Brain pericyte (primary cell): ENCODE measurements at regions not wholly inside any gene's neighbourhood (a gene's known extent, or its start where the extent isn't known, plus 50 kb on each side); places are given as distances from the start of the nearest gene placed in this dataset.

ENCODE experiments used
- DNase-seq: peaks from one replicate; pipeline ENCODE4 v3.0.0-alpha.2; 2012; ENCODE audit warnings: low read depth, low spot score

DNA sequence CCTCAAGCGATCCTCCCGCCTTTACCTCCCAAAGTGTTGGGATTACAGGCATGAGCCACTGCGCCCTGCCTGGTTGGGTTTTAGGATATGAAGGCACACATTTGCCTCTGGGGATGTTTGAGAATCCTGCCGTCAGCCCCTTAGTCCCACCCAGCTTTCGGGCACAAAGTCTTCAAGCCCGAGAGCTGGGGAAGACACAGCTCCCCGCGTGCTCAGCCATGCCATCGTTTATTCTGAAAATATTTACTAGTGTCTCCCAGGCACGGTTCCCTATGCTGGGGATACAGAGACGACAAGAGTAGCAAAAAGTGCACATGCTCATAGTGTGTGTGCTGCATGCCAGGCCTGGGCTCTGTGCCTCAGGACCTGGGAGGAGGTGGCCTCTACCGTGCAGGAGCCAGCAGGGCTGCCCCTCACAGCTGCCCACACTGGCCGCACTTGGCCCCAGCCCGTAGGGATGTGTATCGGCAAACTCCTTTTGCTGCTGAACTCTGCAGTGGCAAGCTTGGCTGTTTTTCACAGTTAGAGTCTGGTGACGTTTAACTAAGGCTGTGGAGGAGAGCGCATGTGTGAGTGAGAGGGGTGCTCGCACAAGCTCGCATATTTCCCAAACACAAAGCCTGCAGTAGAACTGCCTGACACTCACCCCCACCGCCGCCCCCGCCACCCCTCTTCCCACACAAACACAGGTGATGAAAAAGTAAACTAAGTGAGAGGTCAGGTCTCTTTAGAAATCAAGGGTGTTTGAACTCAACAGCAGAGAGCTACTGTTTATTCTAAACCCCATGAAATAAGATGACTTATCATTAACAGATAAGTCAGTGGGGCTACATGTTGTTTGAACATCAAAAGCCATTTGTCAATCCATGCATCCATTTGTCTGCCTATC is 266.4 kb downstream of the MRTFB start:
- no peak for DNase-seq

DNA sequence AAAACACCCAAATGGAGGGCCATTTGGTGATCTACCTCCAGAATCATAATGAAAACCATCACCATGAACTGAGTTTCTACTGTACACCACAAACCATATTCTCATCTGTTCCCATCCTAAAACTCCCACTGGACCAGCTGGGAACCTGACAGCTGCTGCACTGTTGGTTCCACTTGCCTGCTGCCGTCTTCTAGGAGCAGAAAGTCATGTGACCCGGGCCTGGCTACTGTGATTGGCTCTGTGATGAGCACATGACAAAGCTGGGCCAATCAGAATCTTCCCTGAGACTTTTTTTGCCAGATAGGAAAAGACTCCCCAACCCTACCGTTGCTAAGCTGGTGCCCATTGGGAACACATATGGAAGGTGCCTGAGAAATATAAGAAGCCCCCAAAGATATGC is 264.2 kb downstream of the MRTFB start:
- no peak for DNase-seq

DNA sequence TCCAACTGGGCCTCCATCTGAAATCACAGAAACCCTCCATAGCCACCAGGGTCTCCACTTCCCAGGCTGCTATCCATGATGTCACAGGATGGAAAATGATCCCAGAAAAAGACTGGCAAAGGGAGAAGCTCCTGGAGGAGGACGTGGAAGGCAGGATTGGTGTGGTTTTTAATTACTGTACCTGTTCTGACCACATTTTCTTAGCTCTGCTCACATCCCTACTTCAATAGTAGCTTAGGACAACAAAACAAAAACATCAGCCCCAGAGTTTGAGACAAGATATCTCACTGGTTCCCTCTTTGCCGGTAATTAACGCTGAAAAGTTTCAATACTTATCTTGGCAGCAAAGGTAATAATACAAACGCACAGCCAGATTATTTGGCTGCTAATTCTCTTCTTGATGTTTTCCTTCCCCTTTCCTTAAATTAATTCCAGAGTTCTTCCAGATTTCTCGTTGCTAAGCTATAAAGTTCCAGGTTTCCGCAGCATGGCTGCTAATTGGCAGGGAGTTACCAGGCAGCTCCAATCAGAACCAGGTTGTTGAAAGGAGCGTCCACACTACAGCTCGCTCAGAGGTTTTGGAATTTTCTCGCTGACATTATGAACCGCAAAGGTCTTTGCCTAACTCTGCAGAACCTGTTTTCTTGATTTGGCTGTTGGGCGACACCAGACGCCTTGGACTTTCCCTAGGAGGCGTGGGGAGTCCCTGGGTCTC is 263.4 kb downstream of the MRTFB start:
- no peak for DNase-seq

DNA sequence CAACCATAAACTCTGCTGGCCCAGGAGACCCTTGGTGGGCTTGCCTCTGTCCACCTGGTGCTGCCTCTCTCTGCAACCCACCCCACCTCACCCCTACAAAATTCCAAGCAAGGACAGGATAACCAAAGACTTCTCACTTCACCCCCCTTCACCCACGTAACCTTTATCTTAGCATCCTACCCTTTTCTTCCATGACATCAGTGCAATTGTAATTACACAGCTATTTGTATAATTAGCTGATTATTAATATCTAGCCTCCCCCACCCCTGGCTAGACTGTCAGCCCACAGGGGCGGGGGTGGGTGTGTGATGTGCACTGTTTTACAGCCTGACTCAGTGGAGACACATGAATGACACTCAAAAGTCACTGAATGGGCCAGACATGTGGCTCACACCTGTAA is 262.2 kb downstream of the MRTFB start:
- DNase-seq = no peak

DNA sequence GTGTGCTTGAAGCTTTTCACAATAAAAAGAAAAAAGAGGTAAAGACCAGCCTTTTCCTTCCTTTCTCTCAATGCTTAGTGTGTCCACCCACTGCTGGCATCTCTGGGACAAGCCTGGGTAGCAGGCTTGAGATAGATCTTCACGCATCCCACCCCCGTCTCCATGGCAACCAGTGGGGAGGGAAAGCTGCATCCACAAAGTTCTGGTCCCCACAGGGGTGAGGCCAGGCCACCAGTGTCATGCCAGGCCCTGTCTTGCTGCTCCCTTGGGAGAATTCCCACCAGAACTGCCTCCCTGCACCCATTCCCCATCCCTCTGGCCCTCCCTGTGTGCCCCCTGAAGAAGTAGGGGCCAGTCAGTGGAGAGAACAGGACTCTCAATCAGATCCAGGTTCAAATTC is 259.9 kb downstream of the MRTFB start:
- no peak for DNase-seq

DNA sequence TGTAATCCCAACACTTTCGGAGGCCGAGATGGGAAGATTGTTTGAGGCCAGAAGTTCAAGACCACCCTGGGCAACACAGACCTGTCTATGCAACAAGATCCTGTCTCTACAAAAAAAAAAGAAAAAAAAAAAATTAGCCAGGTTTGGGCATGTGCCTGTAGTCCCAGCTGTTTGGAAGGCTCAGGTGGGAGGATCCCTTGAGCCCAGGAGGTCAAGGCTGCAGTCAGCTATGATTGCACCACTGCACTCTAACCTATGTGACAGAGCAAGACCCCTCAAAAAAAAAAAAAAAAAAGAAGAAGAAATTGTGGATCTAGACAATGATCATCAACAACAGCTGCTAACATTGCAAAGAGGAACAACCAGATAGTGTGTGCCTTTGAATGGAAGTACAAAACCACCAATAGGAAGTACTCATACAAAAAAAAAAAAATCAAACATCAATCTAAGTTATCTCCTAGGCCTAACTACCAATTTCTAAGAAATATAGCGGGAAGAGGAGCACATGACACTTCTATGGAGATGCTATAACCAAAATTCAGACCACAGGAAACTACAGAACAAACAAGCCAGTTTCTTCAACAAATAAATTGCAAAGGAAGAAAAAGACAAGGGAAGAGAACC is 258.7 kb downstream of the MRTFB start:
- no peak for DNase-seq

DNA sequence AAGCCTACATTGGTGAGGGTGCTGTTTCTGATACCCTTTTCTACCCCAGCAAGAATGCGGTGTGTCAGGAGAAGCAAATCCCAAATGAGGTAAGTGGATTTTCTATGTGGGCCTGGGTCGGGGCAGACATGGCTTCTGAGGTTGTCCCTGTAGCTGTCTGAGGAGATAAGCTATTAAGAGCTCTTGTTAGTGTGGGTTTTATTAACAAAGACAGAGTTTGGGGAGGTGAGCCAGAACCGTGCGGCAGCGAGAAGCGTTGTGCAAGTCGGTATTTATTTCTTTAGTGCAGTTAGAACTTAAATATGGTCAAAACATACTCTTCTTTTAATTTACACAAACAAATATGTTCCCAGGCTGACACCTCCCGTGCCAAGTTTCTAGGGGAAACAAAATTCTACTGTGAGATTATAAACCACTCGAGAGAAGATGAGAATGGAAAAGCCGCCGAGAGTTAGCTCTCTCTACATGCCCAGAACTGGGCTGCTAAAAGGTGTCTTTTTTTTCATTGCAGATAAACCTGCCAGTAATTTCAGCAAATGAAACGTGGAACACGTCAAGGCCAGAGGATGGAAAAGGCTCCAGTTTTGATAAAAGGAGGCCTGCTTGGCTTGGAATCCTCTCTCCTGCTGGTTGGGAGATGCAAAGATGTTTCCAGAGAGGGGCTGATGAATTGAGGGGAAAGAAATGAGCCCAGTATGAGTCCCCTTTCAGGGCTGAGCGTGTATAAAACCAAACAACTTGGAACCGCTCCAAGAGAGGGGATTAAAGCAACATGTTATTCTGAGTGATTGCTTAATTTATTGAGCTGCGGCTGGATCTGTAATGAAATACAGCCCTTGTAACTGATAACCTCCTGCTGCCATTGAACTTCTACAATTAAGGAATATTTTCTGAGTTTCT is 254.6 kb downstream of the MRTFB start:
- no peak for DNase-seq

DNA sequence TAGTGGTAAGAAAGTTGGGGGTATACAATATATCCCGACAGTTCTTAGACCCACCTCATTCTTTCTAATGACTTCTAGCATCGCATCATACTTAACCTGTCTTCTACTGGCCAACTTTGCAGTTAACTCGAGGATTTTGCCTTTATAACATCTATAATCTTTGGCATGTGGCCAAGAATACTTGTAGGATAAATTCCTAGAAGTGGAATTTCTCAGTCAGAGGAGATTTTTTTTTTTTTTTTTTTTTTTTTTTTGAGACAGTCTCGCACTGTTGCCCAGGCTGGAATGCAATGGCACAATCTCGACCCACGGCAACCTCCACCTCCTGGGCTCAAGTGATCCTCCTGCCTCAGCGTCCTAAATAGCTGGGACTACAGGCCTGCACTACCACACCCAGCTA is 253.5 kb downstream of the MRTFB start:
- DNase-seq = no peak

DNA sequence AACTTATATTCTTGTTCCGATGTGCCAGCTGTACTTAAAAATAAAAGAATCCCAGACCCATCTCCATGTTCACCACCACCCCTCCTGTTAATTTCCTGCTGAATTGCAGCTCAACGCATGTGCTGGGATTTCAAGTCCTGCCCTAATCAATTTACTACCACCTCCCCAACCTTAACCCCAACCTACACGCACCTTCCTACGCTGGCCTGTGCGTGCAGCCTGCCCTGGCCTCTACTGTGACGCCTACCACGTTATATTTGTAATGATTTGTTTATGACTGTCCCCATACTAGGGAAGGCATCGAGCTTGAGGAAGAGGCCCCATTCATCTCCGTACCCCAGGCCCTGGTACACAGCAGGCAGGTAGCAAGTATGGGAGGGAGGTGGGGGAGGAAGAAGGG is 251.1 kb downstream of the MRTFB start:
- DNase-seq = no peak

DNA sequence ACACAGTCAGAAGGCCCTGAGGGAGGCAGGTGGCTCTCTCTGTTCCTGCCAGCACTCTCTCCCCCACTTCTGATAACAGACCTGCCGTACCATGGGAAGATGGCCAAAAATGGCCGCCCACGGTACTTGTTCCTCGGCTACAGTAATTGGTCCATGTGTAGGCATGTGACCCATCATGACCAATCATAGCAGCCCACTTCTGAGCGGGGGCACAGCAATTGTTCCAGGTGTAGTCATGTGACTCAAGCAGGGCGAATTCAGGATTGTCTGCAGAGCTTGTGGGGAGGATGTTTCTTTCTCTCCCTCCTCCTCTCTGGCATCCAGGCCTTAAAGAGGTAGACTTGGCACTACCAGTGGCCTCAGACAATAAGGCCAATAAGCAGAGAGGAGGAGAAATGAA is 250.4 kb downstream of the MRTFB start:
- no peak for DNase-seq

DNA sequence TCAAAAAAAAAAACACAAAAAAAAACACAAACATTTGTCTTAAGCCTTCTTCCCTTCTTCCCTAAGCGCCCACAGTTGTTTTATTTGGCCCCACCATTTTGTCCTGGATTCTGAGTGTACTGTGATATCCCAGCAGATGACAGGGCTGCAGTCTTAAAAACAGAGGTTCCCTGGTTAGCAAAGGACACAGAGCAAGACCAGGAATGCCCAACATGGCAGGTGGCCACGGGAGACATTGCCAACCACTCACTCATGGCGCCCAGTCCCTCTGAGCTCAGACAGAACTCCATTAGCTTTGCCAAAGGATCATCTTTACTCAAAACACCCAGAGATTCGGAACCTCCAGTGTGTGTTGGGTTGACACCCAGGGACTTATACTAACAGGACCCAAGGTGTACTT is 249.3 kb downstream of the MRTFB start:
- DNase-seq = no peak
